SK-N-MC (cell line): ENCODE measurements at regions not wholly inside any gene's neighbourhood (a gene's known extent, or its start where the extent isn't known, plus 50 kb on each side); places are given as distances from the start of the nearest gene placed in this dataset.

Experiments
- EZH2 ChIP-seq: fragments of 200-600 bp; sonication (generic); IDR thresholded peaks from one replicate; pipeline ENCODE4 v1.6.1; 2017; ENCODE audit warnings: antibody characterized with exemption
- FOXP2 ChIP-seq: optimal IDR thresholded peaks from 2 replicates; pipeline ENCODE3; 2011; ENCODE audit warnings: mild to moderate bottlenecking, moderate library complexity; ENCODE audit not compliant: insufficient read depth; ENCODE audit errors: extremely low read length, control extremely low read depth
- POLR2AphosphoS5 ChIP-seq: IDR thresholded peaks from 2 replicates; pipeline ENCODE4 v1.6.1; 2012; ENCODE audit warnings: mild to moderate bottlenecking, low read depth, low read length, borderline replicate concordance

- TF ChIP-seq POLR2AphosphoS5 (no peak), EZH2 (no peak), FOXP2 (no peak)
These were observed 318.2 kb downstream of the CXCL12 start for GRCh38 chr10:44066527-44067255.
